ENCODE measurements at regions not wholly inside any gene's neighbourhood (a gene's known extent, or its start where the extent isn't known, plus 50 kb on each side); places are given as distances from the start of the nearest gene placed in this dataset.

- DNase-seq, result no peak
- Histone ChIP-seq H3K36me3 (replicated peaks in 1 of 2; ENCODE audit: control extremely low read depth in 1 of 2, control insufficient read depth in 1 of 2, extremely low read depth in 1 of 2, insufficient read depth in 2 of 2, low read length in 1 of 2) (no peaks in the 10 kb centered on the region), H2AFZ (ENCODE audit: insufficient read depth, low read depth, low read length, poor library complexity, severe bottlenecking) (no peak overlapping the region), H3K9me3 (ENCODE audit: control extremely low read depth in 1 of 3, control insufficient read depth in 2 of 3, insufficient read depth in 1 of 3, low read length in 2 of 3) (peaks cover 0 to 3% (median 0%) of the 10 kb centered on the region in 3 donors), H3K4me3 (ENCODE audit: control extremely low read depth in 1 of 5, extremely low read depth in 1 of 5, insufficient read depth in 1 of 5, low read depth in 2 of 5, low read length in 4 of 5) (no peak overlapping the region), H4K20me1 (ENCODE audit: control insufficient read depth, insufficient read depth, low read length, poor library complexity, severe bottlenecking) (no peaks in the 10 kb centered on the region), H3K27me3 (replicated peaks in 1 of 4; ENCODE audit: control extremely low read depth in 1 of 4, control insufficient read depth in 3 of 4, insufficient read depth in 4 of 4, low read length in 3 of 4) (no peaks in the 10 kb centered on the region), H3K27ac (ENCODE audit: low read length in 2 of 2) (no peak overlapping the region), H3K79me2 (ENCODE audit: control insufficient read depth, insufficient read depth, low read length) (no peaks in the 10 kb centered on the region), H3K4me1 (ENCODE audit: control insufficient read depth in 2 of 2, insufficient read depth in 2 of 2, low read length in 2 of 2) (no peaks in the 10 kb centered on the region), H3K9ac (ENCODE audit: low read length) (no peak overlapping the region), H3K4me2 (replicated peaks; ENCODE audit: low read depth, low read length, poor library complexity, severe bottlenecking) (no peak overlapping the region)
- intact Hi-C loops (cut with micrococcal nuclease), result no loop called here
- Mint-ChIP-seq H3K9me3 (ENCODE audit: insufficient read depth) (peaks cover 2% of the 10 kb centered on the region), H3K4me1 (no peaks in the 10 kb centered on the region), H3K27ac (no peak overlapping the region), H3K4me3 (no peak overlapping the region), H3K27me3 (no peaks in the 10 kb centered on the region)
- no peak for ATAC-seq (ENCODE audit: low read depth)
- TF ChIP-seq, protein P1, sequence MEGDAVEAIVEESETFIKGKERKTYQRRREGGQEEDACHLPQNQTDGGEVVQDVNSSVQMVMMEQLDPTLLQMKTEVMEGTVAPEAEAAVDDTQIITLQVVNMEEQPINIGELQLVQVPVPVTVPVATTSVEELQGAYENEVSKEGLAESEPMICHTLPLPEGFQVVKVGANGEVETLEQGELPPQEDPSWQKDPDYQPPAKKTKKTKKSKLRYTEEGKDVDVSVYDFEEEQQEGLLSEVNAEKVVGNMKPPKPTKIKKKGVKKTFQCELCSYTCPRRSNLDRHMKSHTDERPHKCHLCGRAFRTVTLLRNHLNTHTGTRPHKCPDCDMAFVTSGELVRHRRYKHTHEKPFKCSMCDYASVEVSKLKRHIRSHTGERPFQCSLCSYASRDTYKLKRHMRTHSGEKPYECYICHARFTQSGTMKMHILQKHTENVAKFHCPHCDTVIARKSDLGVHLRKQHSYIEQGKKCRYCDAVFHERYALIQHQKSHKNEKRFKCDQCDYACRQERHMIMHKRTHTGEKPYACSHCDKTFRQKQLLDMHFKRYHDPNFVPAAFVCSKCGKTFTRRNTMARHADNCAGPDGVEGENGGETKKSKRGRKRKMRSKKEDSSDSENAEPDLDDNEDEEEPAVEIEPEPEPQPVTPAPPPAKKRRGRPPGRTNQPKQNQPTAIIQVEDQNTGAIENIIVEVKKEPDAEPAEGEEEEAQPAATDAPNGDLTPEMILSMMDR (IDR thresholded peaks at IDR 0.05), result no peak
- 90% methylated on average over 2 of the region's 3 CpGs for WGBS (ENCODE audit: insufficient coverage)
- ChIA-PET POLR2A (no interaction called here), CTCF (no interaction called here)
Observed at GRCh38 chr10:109126541-109126940, 796.8 kb downstream of the XPNPEP1 start.

DNA sequence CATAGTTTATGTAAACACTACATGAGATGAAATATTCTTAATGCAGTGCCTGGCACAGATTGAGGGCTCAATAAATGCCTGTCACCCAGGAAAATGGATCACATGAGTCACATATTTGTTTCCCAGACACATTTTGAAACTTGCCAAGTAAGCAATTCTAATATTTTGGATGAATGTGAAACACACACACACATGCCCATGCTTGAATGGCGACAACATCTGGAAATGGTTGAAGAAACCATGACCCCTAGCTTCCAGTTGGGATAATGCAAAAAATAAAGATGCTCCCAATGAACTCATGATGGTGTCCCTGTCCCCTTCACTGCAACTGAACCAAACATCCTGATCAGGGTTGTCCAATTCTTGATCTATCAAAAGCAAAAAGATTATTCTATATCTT lies 797.3 kb downstream of the XPNPEP1 start:
- Mint-ChIP-seq H3K4me3 (no peak overlapping the region), H3K27me3 (no peaks in the 10 kb centered on the region), H3K9me3 (ENCODE audit: insufficient read depth) (peaks cover 2% of the 10 kb centered on the region), H3K27ac (no peak overlapping the region), H3K4me1 (no peaks in the 10 kb centered on the region)
- CTCF ChIA-PET, result no interaction called here
- no peak overlapping the region for H3K27ac ChIP-seq (ENCODE audit: low read length in 2 of 2)
- TF ChIP-seq, protein P1 (IDR thresholded peaks at IDR 0.05), result no peak
- TF ChIP-seq EZH2 (IDR thresholded peaks at IDR 0.05; ENCODE audit: borderline replicate concordance, insufficient read depth, low read depth, low read length, poor library complexity, severe bottlenecking), result no peak
- H3K4me2 ChIP-seq (replicated peaks; ENCODE audit: low read depth, low read length, poor library complexity, severe bottlenecking), result no peak overlapping the region
- ATAC-seq (ENCODE audit: low read depth) (no peak), DNase-seq (no peak)
- no peak overlapping the region for H3K4me3 ChIP-seq (ENCODE audit: control extremely low read depth in 1 of 5, extremely low read depth in 1 of 5, insufficient read depth in 1 of 5, low read depth in 2 of 5, low read length in 4 of 5)
- H3K79me2 ChIP-seq (ENCODE audit: control insufficient read depth, insufficient read depth, low read length), result no peaks in the 10 kb centered on the region
- no peaks in the 10 kb centered on the region for H3K36me3 ChIP-seq (replicated peaks in 1 of 2; ENCODE audit: control extremely low read depth in 1 of 2, control insufficient read depth in 1 of 2, extremely low read depth in 1 of 2, insufficient read depth in 2 of 2, low read length in 1 of 2)
- POLR2A ChIA-PET, result no interaction called here
- no peak overlapping the region for H2AFZ ChIP-seq (ENCODE audit: insufficient read depth, low read depth, low read length, poor library complexity, severe bottlenecking)
- intact Hi-C loops (cut with micrococcal nuclease), result no loop called here
- H3K9me3 ChIP-seq (ENCODE audit: control extremely low read depth in 1 of 3, control insufficient read depth in 2 of 3, insufficient read depth in 1 of 3, low read length in 2 of 3), result no peaks in the 10 kb centered on the region
- no peak overlapping the region for H3K9ac ChIP-seq (ENCODE audit: low read length)
- H4K20me1 ChIP-seq (ENCODE audit: control insufficient read depth, insufficient read depth, low read length, poor library complexity, severe bottlenecking), result no peaks in the 10 kb centered on the region
- no CpG with 5 or more reads among the region's 1 CpG for WGBS (ENCODE audit: insufficient coverage)
- H3K27me3 ChIP-seq (replicated peaks in 1 of 4; ENCODE audit: control extremely low read depth in 1 of 4, control insufficient read depth in 3 of 4, insufficient read depth in 4 of 4, low read length in 3 of 4), result no peaks in the 10 kb centered on the region
- no peaks in the 10 kb centered on the region for H3K4me1 ChIP-seq (ENCODE audit: control insufficient read depth in 2 of 2, insufficient read depth in 2 of 2, low read length in 2 of 2)

Data from B cell (primary cell).